ENCODE measurements at regions not wholly inside any gene's neighbourhood (a gene's known extent, or its start where the extent isn't known, plus 50 kb on each side); places are given as distances from the start of the nearest gene placed in this dataset.

GRCh38 chr6:73929405-73929804 lies 233.4 kb downstream of the CD109 start:
- TF ChIP-seq CTCF (conservative IDR thresholded peaks at IDR 0.05) (no peak), ZFX (IDR thresholded peaks at IDR 0.05) (no peak)
